GM21576 (cell line): ENCODE measurements at regions not wholly inside any gene's neighbourhood (a gene's known extent, or its start where the extent isn't known, plus 50 kb on each side); places are given as distances from the start of the nearest gene placed in this dataset.

ENCODE experiments used
- ATAC-seq: cut with Tn5 transposase; IDR thresholded peaks from one replicate; pipeline ENCODE4 v1.9.1; 2021; ENCODE audit warnings: mild to moderate bottlenecking, moderate library complexity; ENCODE audit not compliant: unreplicated experiment

- ATAC-seq = no peak
These were observed 836.9 kb upstream of the CELF4 start for GRCh38 chr18:38402509-38402908.

- no peak for ATAC-seq
These were observed 831.5 kb upstream of the CELF4 start for GRCh38 chr18:38397094-38397493.

GRCh38 chr18:38386146-38386545 lies 820.5 kb upstream of the CELF4 start:
- ATAC-seq = no peak

GRCh38 chr18:38369772-38370690 lies 804.4 kb upstream of the CELF4 start:
- ATAC-seq = no peak

- ATAC-seq = no peak
These were observed 803.3 kb upstream of the CELF4 start for GRCh38 chr18:38368886-38369285.

- ATAC-seq = no peak
These were observed 802.6 kb upstream of the CELF4 start for GRCh38 chr18:38368246-38368645.

GRCh38 chr18:38367473-38367872 lies 801.9 kb upstream of the CELF4 start:
- ATAC-seq = no peak

- ATAC-seq = no peak
These were observed 796.7 kb upstream of the CELF4 start for GRCh38 chr18:38362286-38362792.

GRCh38 chr18:38358805-38359657 lies 793.4 kb upstream of the CELF4 start:
- no peak for ATAC-seq

GRCh38 chr18:38353149-38353548 lies 787.6 kb upstream of the CELF4 start:
- ATAC-seq = no peak

GRCh38 chr18:38350141-38350540 lies 784.5 kb upstream of the CELF4 start:
- no peak for ATAC-seq

- no peak for ATAC-seq
These were observed 765.0 kb upstream of the CELF4 start for GRCh38 chr18:38330573-38330972.

- no peak for ATAC-seq
These were observed 763.5 kb upstream of the CELF4 start for GRCh38 chr18:38329145-38329544.

- ATAC-seq = no peak
These were observed 756.6 kb upstream of the CELF4 start for GRCh38 chr18:38322206-38322605.

- ATAC-seq = no peak
These were observed 755.7 kb upstream of the CELF4 start for GRCh38 chr18:38321262-38321661.

- no peak for ATAC-seq
These were observed 752.8 kb upstream of the CELF4 start for GRCh38 chr18:38318416-38318815.

GRCh38 chr18:38313831-38314230 lies 748.2 kb upstream of the CELF4 start:
- no peak for ATAC-seq

GRCh38 chr18:38312532-38312931 lies 746.9 kb upstream of the CELF4 start:
- no peak for ATAC-seq

GRCh38 chr18:38310936-38311335 lies 745.3 kb upstream of the CELF4 start:
- no peak for ATAC-seq

GRCh38 chr18:38307914-38308313 lies 742.3 kb upstream of the CELF4 start:
- no peak for ATAC-seq

GRCh38 chr18:38305961-38306360 lies 740.4 kb upstream of the CELF4 start:
- no peak for ATAC-seq

GRCh38 chr18:38301621-38302020 lies 736.0 kb upstream of the CELF4 start:
- no peak for ATAC-seq
